Trophoblast cell (in vitro differentiated cells and primary cell): ENCODE measurements at regions not wholly inside any gene's neighbourhood (a gene's known extent, or its start where the extent isn't known, plus 50 kb on each side); places are given as distances from the start of the nearest gene placed in this dataset.

ENCODE experiments used
- DNase-seq, 2 donors: peaks; one replicate each; pipeline ENCODE4 v3.0.0-alpha.2; 2016
- H2AFZ ChIP-seq: 2 replicates; pipeline ENCODE4 v1.6.1; 2013; ENCODE audit warnings: low read length, moderate library complexity, mild to moderate bottlenecking; ENCODE audit not compliant: insufficient read depth, poor library complexity
- H2AK5ac ChIP-seq: 2 replicates; pipeline ENCODE4 v1.6.1; 2013; ENCODE audit warnings: mild to moderate bottlenecking, low read length
- H2BK120ac ChIP-seq: 2 replicates; pipeline ENCODE4 v1.6.1; 2013; ENCODE audit warnings: low read length, mild to moderate bottlenecking, moderate library complexity; ENCODE audit not compliant: insufficient read depth, poor library complexity
- H2BK12ac ChIP-seq: 2 replicates; pipeline ENCODE4 v1.6.1; 2013; ENCODE audit warnings: mild to moderate bottlenecking, low read length, moderate library complexity
- H2BK5ac ChIP-seq: 2 replicates; pipeline ENCODE4 v1.6.1; 2013; ENCODE audit warnings: low read length, low read depth, moderate library complexity, mild to moderate bottlenecking; ENCODE audit not compliant: poor library complexity
- H3K14ac ChIP-seq: 2 replicates; pipeline ENCODE4 v1.6.1; 2013; ENCODE audit warnings: mild to moderate bottlenecking, low read length
- H3K18ac ChIP-seq: 2 replicates; pipeline ENCODE4 v1.6.1; 2013; ENCODE audit warnings: mild to moderate bottlenecking, low read length
- H3K23ac ChIP-seq: 2 replicates; pipeline ENCODE4 v1.6.1; 2013; ENCODE audit warnings: low read length
- H3K27ac ChIP-seq: 2 replicates; pipeline ENCODE4 v1.5.1; 2013; ENCODE audit warnings: low read depth, mild to moderate bottlenecking, inconsistent platforms, low read length, moderate library complexity
- H3K27me3 ChIP-seq: 2 replicates; pipeline ENCODE4 v1.6.1; 2013; ENCODE audit warnings: inconsistent platforms, mild to moderate bottlenecking, low read length, moderate library complexity; ENCODE audit not compliant: insufficient read depth
- H3K36me3 ChIP-seq, 2 experiments: 1 replicate in 1 of 2; 2 replicates in 1 of 2; pipeline ENCODE4 v1.6.1; 2013; ENCODE audit warnings: low read length in 2 of 2, mild to moderate bottlenecking in 2 of 2, moderate library complexity in 1 of 2; ENCODE audit not compliant: insufficient read depth in 2 of 2, control insufficient read depth in 1 of 2
- H3K4ac ChIP-seq: 2 replicates; pipeline ENCODE4 v1.6.1; 2013; ENCODE audit warnings: low read depth, mild to moderate bottlenecking, low read length, moderate library complexity
- H3K4me1 ChIP-seq, 2 experiments: 1 replicate in 1 of 2; 2 replicates in 1 of 2; pipeline ENCODE4 v1.6.1; 2013; ENCODE audit warnings: low read length in 2 of 2, mild to moderate bottlenecking in 2 of 2, moderate library complexity in 1 of 2; ENCODE audit not compliant: insufficient read depth in 2 of 2, control insufficient read depth in 1 of 2
- H3K4me2 ChIP-seq: 2 replicates; pipeline ENCODE4 v1.6.1; 2013; ENCODE audit warnings: inconsistent platforms, mild to moderate bottlenecking, low read length, moderate library complexity
- H3K4me3 ChIP-seq: 2 replicates; pipeline ENCODE4 v1.5.1; 2013; ENCODE audit warnings: mild to moderate bottlenecking, low read depth, low read length, inconsistent platforms
- H3K79me1 ChIP-seq: one replicate; pipeline ENCODE4 v1.6.1; 2013; ENCODE audit warnings: low read length
- H3K79me2 ChIP-seq: 2 replicates; pipeline ENCODE4 v1.6.1; 2013; ENCODE audit warnings: low read length, mild to moderate bottlenecking; ENCODE audit not compliant: control insufficient read depth, insufficient read depth, poor library complexity
- H3K9ac ChIP-seq: 2 replicates; pipeline ENCODE4 v1.6.1; 2013; ENCODE audit warnings: mild to moderate bottlenecking, low read length
- H3K9me3 ChIP-seq: 2 replicates; pipeline ENCODE4 v1.6.1; 2013; ENCODE audit warnings: low read depth, mild to moderate bottlenecking, control low read depth, inconsistent platforms, low read length; ENCODE audit not compliant: insufficient read depth
- H4K12ac ChIP-seq: 2 replicates; pipeline ENCODE4 v1.6.1; 2013; ENCODE audit warnings: low read depth, mild to moderate bottlenecking, low read length, moderate library complexity
- H4K8ac ChIP-seq: 2 replicates; pipeline ENCODE4 v1.6.1; 2013; ENCODE audit warnings: low read depth, mild to moderate bottlenecking, low read length, moderate library complexity
- H4K91ac ChIP-seq: one replicate; pipeline ENCODE4 v1.6.1; 2013; ENCODE audit warnings: low read depth, mild to moderate bottlenecking, low read length, moderate library complexity
- WGBS: extraction: QIAGEN DNeasy Blood & Tissue Kit; methylation state at CpG from one replicate; pipeline ENCODE4 v1.1.7; 2013; ENCODE audit warnings: missing lambda C conversion rate; ENCODE audit not compliant: insufficient read length, insufficient coverage; ENCODE audit errors: extremely low coverage; 5-methylcytosine and 5-hydroxymethylcytosine counted together

GRCh38 chr22:48511781-48512327 lies 1315.8 kb downstream of the BRD1 start:
- H3K14ac ChIP-seq: no peak overlapping the region
- H3K36me3 ChIP-seq: no peaks in the 10 kb centered on the region
- no peak overlapping the region for H2BK5ac ChIP-seq
- no peaks in the 10 kb centered on the region for H3K79me2 ChIP-seq
- no peak overlapping the region for H3K4me2 ChIP-seq
- DNase-seq: no peak
- H3K27me3 ChIP-seq: no peaks in the 10 kb centered on the region
- H2AFZ ChIP-seq: no peak overlapping the region
- H2BK12ac ChIP-seq: no peak overlapping the region
- H3K79me1 ChIP-seq: no peaks in the 10 kb centered on the region
- no CpG with 5 or more reads among the region's 23 CpGs for WGBS
- H4K91ac ChIP-seq: no peak overlapping the region
- no peak overlapping the region for H3K23ac ChIP-seq
- no peak overlapping the region for H3K4ac ChIP-seq
- no peak overlapping the region for H3K4me3 ChIP-seq
- H4K8ac ChIP-seq: no peak overlapping the region
- no peak overlapping the region for H2AK5ac ChIP-seq
- peaks cover 6 to 13% of the 10 kb centered on the region in 2 experiments for H3K4me1 ChIP-seq
- no peak overlapping the region for H4K12ac ChIP-seq
- H3K9me3 ChIP-seq: peaks cover 2% of the 10 kb centered on the region
- no peak overlapping the region for H3K18ac ChIP-seq
- H3K27ac ChIP-seq: no peak overlapping the region
- no peak overlapping the region for H3K9ac ChIP-seq
- H2BK120ac ChIP-seq: no peak overlapping the region

- no peak overlapping the region for H3K4me2 ChIP-seq
- H3K36me3 ChIP-seq: no peaks in the 10 kb centered on the region
- WGBS: no CpG with 5 or more reads among the region's 7 CpGs
These were observed 1316.5 kb downstream of the BRD1 start for GRCh38 chr22:48511211-48511610.

GRCh38 chr22:48510599-48510998 lies 1317.1 kb downstream of the BRD1 start:
- Histone ChIP-seq H2AK5ac (no peak overlapping the region), H3K14ac (no peak overlapping the region), H3K36me3 (no peaks in the 10 kb centered on the region), H2BK120ac (no peak overlapping the region), H3K4me2 (no peak overlapping the region), H3K9me3 (peaks cover 5% of the 10 kb centered on the region), H3K27ac (no peak overlapping the region), H3K79me2 (no peaks in the 10 kb centered on the region), H4K8ac (no peak overlapping the region), H3K4ac (no peak overlapping the region), H3K23ac (no peak overlapping the region), H3K79me1 (no peaks in the 10 kb centered on the region), H3K9ac (peak overlapping the region; percentile 33), H4K12ac (no peak overlapping the region), H3K27me3 (no peaks in the 10 kb centered on the region), H4K91ac (no peak overlapping the region), H2BK12ac (no peak overlapping the region), H2BK5ac (no peak overlapping the region), H3K18ac (no peak overlapping the region), H2AFZ (no peak overlapping the region), H3K4me1 (peaks cover 6 to 13% of the 10 kb centered on the region in 2 experiments), H3K4me3 (no peak overlapping the region)
- no CpG with 5 or more reads among the region's 2 CpGs for WGBS
- DNase-seq: no peak

More at GRCh38 chr22:48511211-48511610, 1316.5 kb downstream of the BRD1 start:
- no peak overlapping the region for H2BK5ac ChIP-seq
- H4K91ac ChIP-seq: no peak overlapping the region
- H3K18ac ChIP-seq: no peak overlapping the region
- no peaks in the 10 kb centered on the region for H3K79me2 ChIP-seq
- H3K4me1 ChIP-seq: peaks cover 6 to 13% of the 10 kb centered on the region in 2 experiments
- no peak overlapping the region for H3K23ac ChIP-seq
- peaks cover 5% of the 10 kb centered on the region for H3K9me3 ChIP-seq
- no peaks in the 10 kb centered on the region for H3K27me3 ChIP-seq
- no peak overlapping the region for H3K27ac ChIP-seq
- no peaks in the 10 kb centered on the region for H3K79me1 ChIP-seq
- H2BK120ac ChIP-seq: no peak overlapping the region
- H3K4me3 ChIP-seq: no peak overlapping the region
- H2BK12ac ChIP-seq: no peak overlapping the region
- no peak overlapping the region for H3K4ac ChIP-seq
- H4K8ac ChIP-seq: no peak overlapping the region
- no peak overlapping the region for H4K12ac ChIP-seq
- DNase-seq: no peak
- no peak overlapping the region for H2AFZ ChIP-seq
- H2AK5ac ChIP-seq: no peak overlapping the region
- no peak overlapping the region for H3K9ac ChIP-seq
- no peak overlapping the region for H3K14ac ChIP-seq

GRCh38 chr22:48507595-48508350 lies 1319.9 kb downstream of the BRD1 start:
- Histone ChIP-seq H2BK120ac (no peak overlapping the region), H3K36me3 (no peaks in the 10 kb centered on the region), H3K4me1 (peaks cover 6 to 13% of the 10 kb centered on the region in 2 experiments), H3K27me3 (no peaks in the 10 kb centered on the region), H3K9me3 (peaks cover 7% of the 10 kb centered on the region), H3K4me2 (no peak overlapping the region), H3K79me1 (no peaks in the 10 kb centered on the region), H3K4me3 (no peak overlapping the region), H3K18ac (no peak overlapping the region), H4K8ac (no peak overlapping the region), H3K14ac (no peak overlapping the region), H4K91ac (no peak overlapping the region), H3K79me2 (no peaks in the 10 kb centered on the region), H3K27ac (no peak overlapping the region), H2AFZ (no peak overlapping the region), H2AK5ac (no peak overlapping the region), H4K12ac (no peak overlapping the region), H2BK5ac (no peak overlapping the region), H2BK12ac (no peak overlapping the region), H3K4ac (no peak overlapping the region), H3K9ac (no peak overlapping the region), H3K23ac (no peak overlapping the region)
- no peak for DNase-seq
- no CpG with 5 or more reads among the region's 23 CpGs for WGBS
